ENCODE measurements at regions not wholly inside any gene's neighbourhood (a gene's known extent, or its start where the extent isn't known, plus 50 kb on each side); places are given as distances from the start of the nearest gene placed in this dataset.

DNA sequence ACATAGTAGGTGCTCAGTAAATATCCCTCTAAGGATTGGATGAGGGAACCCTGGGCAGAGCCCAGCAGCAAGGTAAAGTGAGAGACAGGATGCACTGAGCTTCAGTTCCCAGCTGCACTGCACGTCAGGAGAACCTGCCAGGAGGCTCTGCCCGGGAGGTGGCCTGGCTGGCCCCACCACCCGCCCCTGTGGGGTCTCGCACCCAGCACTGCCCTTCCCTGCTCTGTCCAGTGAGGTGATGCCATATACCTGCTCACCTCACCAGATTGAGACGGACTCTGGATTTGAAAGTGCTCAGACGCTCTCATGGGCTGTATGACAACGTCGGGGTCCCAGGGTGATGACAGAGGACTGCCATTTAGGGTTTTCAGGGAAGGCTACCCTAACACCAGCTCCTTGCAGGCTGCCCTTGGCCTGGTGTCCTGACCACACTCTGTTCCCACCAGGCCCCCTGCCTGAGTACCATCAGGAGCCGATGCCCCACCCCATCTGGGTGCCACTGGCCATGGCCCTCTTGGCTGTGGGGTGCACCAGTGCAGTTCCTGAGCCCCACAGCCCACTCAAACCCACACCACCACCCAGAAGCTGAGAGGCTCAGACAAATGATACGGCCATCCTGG, 61.7 kb upstream of the FGF3 start:
- H3K4me3 ChIP-seq (ENCODE audit: low read depth, low read length, poor library complexity, severe bottlenecking): no peak overlapping the region
- TF ChIP-seq, protein P1, sequence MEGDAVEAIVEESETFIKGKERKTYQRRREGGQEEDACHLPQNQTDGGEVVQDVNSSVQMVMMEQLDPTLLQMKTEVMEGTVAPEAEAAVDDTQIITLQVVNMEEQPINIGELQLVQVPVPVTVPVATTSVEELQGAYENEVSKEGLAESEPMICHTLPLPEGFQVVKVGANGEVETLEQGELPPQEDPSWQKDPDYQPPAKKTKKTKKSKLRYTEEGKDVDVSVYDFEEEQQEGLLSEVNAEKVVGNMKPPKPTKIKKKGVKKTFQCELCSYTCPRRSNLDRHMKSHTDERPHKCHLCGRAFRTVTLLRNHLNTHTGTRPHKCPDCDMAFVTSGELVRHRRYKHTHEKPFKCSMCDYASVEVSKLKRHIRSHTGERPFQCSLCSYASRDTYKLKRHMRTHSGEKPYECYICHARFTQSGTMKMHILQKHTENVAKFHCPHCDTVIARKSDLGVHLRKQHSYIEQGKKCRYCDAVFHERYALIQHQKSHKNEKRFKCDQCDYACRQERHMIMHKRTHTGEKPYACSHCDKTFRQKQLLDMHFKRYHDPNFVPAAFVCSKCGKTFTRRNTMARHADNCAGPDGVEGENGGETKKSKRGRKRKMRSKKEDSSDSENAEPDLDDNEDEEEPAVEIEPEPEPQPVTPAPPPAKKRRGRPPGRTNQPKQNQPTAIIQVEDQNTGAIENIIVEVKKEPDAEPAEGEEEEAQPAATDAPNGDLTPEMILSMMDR (IDR thresholded peaks at IDR 0.05; ENCODE audit: low read length): no peak
- TF ChIP-seq EZH2 (IDR thresholded peaks at IDR 0.05; ENCODE audit: borderline replicate concordance, low read length): no peak
- no peaks in the 10 kb centered on the region for H4K20me1 ChIP-seq (ENCODE audit: insufficient read depth, low read length)
- no peak overlapping the region for H3K9ac ChIP-seq (ENCODE audit: low read length)
- peaks cover 2% of the 10 kb centered on the region; the same call in 1 of the 2 replicates for H3K27me3 ChIP-seq (ENCODE audit: insufficient read depth, low read length)
- H3K9me3 ChIP-seq (ENCODE audit: low read length): no peaks in the 10 kb centered on the region
- no peaks in the 10 kb centered on the region for H3K9me2 ChIP-seq (ENCODE audit: low read depth, low read length)
- H3K4me1 ChIP-seq (ENCODE audit: insufficient read depth, low read length, severe bottlenecking): no peaks in the 10 kb centered on the region
- H3K79me2 ChIP-seq (ENCODE audit: insufficient read depth, low read length): no peaks in the 10 kb centered on the region
- no peak overlapping the region for H3K4me2 ChIP-seq (ENCODE audit: low read length)
- no peak overlapping the region for H3K27ac ChIP-seq (ENCODE audit: low read depth, low read length, poor library complexity, severe bottlenecking)
- no peak overlapping the region for H2AFZ ChIP-seq (ENCODE audit: low read length)
- no peaks in the 10 kb centered on the region for H3F3A ChIP-seq (ENCODE audit: insufficient read depth, low read length)
- H3K36me3 ChIP-seq (ENCODE audit: insufficient read depth, low read length): no peaks in the 10 kb centered on the region

DNA sequence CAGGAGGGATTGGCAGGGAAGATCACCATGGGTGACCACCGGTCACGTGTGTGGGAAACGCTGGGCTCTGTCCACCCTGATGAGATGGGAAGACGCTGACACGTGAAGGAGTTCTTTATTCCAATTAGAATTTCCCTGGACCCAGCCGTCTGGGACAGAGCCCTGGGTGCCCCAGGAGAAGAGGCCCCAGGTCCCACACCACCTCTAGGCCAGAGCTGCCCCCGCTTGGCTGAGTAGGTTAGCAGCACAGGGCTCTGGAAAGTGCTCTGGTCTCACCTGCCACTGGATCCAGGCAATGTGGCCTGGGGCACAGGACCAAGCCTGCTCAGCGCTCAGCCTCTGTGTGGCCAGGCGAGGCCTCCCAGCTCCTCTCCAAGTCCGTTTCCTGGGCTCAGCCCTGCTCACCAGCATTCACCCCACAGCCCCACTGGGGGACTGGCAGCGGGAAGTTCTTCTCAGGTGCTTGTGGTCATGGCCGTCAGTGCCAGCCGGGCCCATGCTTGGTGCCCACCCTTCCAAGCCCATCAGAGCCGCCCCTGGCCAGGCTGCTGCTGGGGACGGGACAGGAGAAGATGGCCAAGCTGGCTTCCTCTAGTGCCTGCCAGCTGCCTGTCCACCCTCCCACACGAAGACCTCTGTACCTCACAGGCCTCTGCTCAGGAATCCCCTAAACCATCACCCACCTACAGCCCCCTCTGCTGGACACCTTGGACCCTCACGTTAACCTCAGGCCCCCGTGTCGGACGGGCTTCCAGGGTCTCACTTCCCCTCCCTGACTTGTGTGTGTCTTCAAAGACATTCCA, 62.5 kb upstream of the FGF3 start:
- Histone ChIP-seq H3K9me3 (ENCODE audit: low read length) (no peaks in the 10 kb centered on the region), H3K27ac (ENCODE audit: low read depth, low read length, poor library complexity, severe bottlenecking) (no peak overlapping the region), H3K36me3 (ENCODE audit: insufficient read depth, low read length) (no peaks in the 10 kb centered on the region), H2AFZ (ENCODE audit: low read length) (no peak overlapping the region), H3K9ac (ENCODE audit: low read length) (no peak overlapping the region), H3K27me3 (ENCODE audit: insufficient read depth, low read length) (no peaks in the 10 kb centered on the region), H3K4me1 (ENCODE audit: insufficient read depth, low read length, severe bottlenecking) (no peaks in the 10 kb centered on the region), H3K4me2 (ENCODE audit: low read length) (no peak overlapping the region), H3K79me2 (ENCODE audit: insufficient read depth, low read length) (no peaks in the 10 kb centered on the region), H4K20me1 (ENCODE audit: insufficient read depth, low read length) (no peaks in the 10 kb centered on the region), H3F3A (ENCODE audit: insufficient read depth, low read length) (no peaks in the 10 kb centered on the region), H3K9me2 (ENCODE audit: low read depth, low read length) (no peaks in the 10 kb centered on the region), H3K4me3 (ENCODE audit: low read depth, low read length, poor library complexity, severe bottlenecking) (no peak overlapping the region)
- TF ChIP-seq EZH2 (IDR thresholded peaks at IDR 0.05; ENCODE audit: borderline replicate concordance, low read length): no peak

DNA sequence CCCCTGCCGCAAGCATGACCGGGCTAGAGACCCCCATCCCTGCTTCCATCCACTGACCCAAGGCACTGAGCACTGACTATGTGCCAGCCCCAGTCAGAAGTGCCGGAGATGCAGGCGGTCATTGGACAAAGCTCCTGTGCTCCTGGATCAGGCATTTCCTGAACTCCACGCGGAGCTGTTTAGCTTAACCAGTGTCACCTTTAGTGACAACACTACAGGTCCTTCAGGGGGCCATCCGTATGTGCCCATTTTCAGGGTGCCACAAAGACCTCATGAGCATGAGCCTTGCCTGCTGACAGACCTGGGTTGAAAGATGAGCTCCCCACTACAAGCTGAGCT, 63.0 kb upstream of the FGF3 start:
- TF ChIP-seq EZH2 (IDR thresholded peaks at IDR 0.05; ENCODE audit: borderline replicate concordance, low read length): no peak
- TF ChIP-seq, protein P1 (IDR thresholded peaks at IDR 0.05; ENCODE audit: low read length): no peak
- H3K4me2 ChIP-seq (ENCODE audit: low read length): no peak overlapping the region
- no peak overlapping the region for H2AFZ ChIP-seq (ENCODE audit: low read length)
- H3K27me3 ChIP-seq (ENCODE audit: insufficient read depth, low read length): no peaks in the 10 kb centered on the region
- no peak overlapping the region for H3K27ac ChIP-seq (ENCODE audit: low read depth, low read length, poor library complexity, severe bottlenecking)
- H3K36me3 ChIP-seq (ENCODE audit: insufficient read depth, low read length): no peaks in the 10 kb centered on the region
- no peaks in the 10 kb centered on the region for H3F3A ChIP-seq (ENCODE audit: insufficient read depth, low read length)
- no peaks in the 10 kb centered on the region for H3K79me2 ChIP-seq (ENCODE audit: insufficient read depth, low read length)
- H3K4me3 ChIP-seq (ENCODE audit: low read depth, low read length, poor library complexity, severe bottlenecking): no peak overlapping the region
- no peak overlapping the region for H3K9ac ChIP-seq (ENCODE audit: low read length)
- no peaks in the 10 kb centered on the region for H3K9me2 ChIP-seq (ENCODE audit: low read depth, low read length)
- no peaks in the 10 kb centered on the region for H4K20me1 ChIP-seq (ENCODE audit: insufficient read depth, low read length)
- H3K9me3 ChIP-seq (ENCODE audit: low read length): no peaks in the 10 kb centered on the region
- H3K4me1 ChIP-seq (ENCODE audit: insufficient read depth, low read length, severe bottlenecking): no peaks in the 10 kb centered on the region

Data from OCI-LY1 (cell line).